ENCODE measurements at regions not wholly inside any gene's neighbourhood (a gene's known extent, or its start where the extent isn't known, plus 50 kb on each side); places are given as distances from the start of the nearest gene placed in this dataset.
A peak's percentile ranks its signal among the peaks of the same experiment; 100 is the strongest.

DNA sequence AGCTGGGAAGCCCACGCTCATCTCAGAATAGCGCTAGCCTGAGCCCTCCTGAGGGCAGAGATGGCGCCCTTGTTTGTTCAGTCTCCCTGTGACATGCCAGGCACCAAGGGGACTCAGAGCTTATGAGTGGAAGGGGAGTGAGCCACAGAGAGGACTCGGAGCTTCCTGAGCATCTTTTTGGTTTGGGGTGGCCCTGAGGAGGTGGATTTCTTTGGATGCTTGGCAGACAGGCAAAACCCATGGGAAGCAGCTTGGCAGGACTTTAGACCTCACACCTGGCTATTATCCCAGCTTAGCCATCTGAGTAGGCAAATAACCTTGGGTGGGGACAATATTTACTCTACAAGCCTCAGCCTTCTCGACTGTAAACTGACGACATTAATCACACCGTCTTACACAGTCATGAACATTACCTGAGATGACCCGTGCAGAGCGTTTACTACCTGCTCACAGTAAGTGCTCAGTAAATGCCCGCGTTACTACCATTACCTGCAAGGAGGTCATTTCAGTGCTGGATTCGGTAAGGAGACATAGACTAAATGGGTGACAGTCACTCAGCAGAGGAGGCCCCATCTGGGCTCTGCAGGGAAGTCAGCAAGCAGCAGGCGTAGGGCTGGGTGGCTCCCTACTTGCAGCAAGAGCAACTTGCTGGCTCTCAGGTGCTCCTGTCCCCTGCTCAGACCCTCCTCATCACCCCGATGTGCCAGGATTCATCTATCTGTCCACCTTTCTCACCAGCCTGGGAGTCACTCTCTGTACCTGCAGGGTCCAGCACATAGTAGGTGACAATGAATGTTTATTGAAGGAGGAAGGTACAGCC lies 54.9 kb downstream of the KLHDC7A start:
- ATAC-seq = no peak

DNA sequence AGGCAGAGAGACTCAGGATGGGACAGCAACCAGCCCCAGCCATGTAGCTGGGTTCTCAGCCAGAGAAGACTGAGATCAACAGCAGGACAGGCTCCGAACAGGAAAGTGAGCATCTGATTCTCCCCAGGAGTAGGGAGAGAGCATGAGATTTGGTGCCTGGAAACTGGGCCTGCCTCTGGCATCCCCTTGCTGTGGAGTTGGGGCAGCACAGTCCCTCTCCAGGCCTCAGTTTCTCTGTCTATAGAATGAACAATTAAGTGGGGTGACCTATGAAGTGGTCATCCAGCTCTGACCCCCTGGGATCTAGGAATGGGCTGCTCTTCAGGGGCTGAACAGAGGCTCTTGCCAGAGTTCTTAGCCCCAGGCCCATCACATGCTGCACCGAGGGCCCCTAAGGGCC lies 55.6 kb downstream of the KLHDC7A start:
- no peak for ATAC-seq

DNA sequence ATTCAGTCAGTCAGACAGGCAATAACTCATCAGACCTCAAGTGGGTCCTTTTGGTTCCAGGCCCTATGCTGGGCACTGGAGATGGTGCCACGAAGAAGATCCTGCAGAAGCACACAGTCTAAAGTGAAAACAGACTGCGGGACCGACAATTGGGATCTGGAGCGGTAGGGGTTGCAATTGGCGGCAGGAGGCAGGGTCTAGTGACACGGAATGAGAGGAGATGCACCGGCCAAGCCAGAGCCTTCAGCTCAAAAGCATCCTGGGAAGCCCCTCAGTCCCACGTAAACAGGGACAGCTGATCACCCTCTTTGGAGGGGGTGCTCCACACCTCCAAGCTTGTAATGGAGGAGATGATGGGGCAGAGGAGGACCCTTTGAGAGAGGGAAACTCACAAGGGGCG lies 56.2 kb downstream of the KLHDC7A start:
- no peak for ATAC-seq

DNA sequence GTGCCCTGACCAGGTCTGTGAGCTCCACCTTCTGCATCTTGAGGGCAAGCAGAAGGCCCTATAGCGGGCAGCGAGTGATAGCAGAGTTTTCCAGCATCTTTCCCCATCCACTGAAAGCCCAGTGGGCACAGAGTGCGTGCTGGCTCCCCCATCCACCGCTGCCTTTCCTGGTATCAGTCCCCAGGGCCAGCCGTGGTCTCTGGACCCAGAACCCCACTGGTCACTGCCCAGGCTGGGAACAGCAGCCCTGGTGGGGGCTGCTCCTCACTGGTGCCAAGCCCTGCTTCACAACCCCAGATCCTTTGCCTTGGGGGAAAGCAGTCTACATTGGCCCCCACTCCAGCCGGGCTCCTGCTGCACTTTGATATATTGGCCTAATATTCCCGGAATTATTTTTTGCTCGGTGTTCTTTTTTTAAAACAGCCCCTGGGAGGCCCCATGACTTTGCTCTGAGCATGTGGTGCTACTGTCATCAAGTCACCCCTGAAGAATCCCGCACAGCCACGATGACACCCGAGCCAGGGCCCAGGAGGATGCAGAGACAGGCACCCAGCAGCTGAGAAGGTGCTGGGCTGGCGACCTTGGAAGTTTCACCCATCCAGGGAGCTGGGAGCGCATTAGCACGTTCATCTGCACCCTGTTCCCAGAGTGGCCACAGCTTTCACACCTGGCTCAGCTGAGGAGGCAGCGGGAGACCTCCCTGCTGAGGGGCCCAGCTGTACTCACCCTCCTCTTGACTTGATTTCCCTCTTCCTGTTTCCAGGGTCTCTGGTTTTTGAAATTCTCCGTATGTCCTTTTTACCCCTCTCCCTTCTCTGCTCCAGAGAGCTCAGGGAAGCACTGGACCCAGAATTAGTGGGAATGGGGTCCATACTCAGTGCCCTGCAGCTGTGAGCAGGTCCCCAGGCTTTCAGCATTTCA lies 56.9 kb downstream of the KLHDC7A start:
- no peak for ATAC-seq

DNA sequence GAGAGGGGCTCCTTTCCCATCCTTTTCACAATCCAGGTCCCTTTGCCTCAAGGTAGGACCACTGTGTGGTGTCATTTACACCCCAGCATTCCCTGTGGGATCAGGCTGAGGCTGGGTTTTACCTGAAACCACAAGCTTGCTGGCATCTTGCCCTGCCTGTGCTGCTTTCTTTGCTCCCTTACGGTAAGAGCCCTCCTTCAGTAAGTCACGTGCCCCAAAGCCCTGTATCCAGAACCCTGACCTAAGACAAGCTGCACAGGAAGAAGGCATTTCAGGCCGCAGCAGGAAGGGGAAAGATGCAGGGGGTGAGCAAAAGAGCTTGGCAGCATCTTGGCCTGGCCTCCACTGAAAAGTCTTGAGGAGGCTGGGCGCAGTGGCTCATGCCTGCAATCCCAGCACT lies 58.4 kb downstream of the KLHDC7A start:
- ATAC-seq = no peak

DNA sequence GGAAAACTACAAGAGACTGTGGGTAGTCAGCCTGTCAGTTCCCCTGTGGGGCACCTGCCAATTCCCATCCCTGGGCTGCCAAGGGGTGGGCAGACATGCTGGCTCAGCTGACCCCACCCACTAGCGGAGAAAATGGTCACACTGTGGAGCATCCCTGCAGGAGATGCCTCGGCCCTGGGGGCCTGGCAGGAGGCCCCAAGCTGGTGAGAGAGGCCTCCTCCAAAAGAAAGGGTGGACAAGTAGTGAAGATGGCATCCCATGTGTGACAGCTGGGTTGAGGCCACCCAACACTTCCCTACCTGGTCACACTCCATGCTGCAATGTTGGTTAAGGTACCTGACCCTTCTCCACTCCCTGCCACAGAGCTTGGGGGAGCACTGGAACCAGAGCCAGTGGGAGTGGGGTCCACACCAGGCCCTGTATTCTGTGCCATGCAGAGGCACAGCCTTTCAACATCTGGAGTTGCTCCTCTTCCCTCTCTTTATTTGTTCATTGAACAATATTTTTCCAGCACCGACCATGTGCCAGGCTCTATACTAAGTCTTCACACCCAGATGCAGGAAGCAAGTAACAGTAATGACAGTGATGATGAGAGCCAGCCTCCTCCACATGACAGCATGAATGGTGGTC lies 59.5 kb downstream of the KLHDC7A start:
- no peak for ATAC-seq

DNA sequence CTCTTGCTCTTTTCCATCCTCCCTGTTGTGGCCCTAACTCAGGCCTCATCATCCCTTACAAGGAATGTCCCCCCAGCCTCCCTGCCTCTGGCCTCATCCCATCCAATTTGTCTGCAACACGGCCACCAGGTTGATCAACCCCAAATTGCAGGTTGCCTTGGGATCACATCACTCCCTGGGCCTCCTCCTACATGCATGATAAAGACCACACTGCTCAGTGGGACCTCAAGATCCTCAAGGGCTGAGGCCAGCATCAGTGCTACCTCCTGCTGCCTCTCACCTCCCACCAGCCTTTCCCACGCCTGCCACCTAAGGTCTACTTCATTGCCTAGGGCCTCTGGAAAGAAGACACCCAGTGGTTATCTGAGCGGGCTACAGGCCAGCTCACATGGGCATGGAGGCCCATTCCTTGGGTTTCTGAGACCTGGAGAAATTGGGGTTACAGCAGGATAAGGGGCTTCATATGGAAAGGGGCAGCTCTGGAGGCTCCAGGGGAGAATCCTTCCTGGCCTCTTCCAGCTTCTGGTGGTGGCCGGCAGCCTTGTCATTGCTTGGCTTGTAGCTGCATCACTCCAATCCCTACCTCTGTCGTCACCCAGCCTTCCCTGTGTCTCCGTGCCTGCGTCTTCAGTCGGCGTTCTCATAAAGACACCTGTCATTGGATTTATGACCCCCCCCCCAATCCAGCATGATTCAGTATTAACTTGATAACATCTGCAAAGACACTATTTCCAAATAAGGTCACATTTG lies 60.5 kb downstream of the KLHDC7A start:
- ATAC-seq = no peak

DNA sequence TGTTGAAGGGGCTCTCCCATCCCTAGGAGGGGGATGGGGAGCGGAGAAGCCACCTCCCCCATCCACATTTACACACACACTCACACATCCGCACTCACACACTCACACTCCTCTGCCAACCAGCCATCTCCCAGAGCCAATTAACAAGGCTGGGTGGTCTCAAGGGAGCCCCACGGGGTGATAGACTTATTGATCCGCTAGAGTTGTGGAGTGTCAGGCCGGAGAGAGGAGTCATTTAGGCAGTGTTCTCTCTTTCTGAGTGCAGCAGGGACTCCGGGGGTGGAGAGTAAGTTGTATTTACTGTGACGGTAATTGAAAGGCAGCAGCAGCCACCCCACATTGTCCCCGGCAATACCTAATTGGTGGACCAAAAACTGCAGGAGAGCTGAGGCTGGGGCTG lies 61.6 kb downstream of the KLHDC7A start:
- no peak for ATAC-seq

DNA sequence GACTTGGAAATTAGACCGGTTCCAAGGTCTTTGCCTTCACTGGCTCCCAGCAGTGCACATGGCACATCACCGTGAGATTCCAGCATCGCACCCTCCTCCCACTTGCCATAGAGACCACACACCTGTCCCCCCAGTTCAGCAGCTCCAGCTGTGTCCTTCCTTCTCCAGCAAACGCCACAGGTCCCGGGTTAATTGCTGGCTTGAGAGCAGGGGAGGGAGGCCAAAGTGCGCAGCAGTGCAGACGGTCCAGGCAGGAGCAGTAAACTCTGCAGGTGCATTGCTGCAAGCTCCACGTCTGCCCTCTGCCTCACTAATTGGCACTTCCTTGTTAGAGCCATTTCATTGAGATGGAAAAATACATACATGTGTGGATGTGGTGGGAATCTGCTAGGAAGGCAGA lies 65.3 kb downstream of the KLHDC7A start:
- no peak for ATAC-seq

DNA sequence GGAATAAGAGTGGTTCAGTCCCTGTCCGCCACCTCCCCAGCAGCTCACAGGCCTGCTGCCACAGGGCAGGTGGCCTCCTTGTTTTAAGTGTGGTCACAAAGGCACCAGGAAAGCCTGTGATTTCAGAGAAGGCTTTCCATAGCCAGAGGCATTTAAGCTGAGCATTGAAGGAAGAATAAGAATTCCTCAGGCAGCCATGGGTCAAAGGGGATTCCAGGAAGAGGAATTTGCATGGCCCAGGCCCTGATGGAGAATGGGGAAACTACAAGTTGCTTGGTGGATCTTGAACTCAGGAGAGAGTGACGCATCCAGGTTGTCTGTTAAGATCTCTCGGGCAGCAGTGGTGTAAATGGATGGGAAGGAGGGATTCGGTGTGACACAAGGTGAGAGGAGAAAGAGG lies 66.7 kb downstream of the KLHDC7A start:
- ATAC-seq = no peak

DNA sequence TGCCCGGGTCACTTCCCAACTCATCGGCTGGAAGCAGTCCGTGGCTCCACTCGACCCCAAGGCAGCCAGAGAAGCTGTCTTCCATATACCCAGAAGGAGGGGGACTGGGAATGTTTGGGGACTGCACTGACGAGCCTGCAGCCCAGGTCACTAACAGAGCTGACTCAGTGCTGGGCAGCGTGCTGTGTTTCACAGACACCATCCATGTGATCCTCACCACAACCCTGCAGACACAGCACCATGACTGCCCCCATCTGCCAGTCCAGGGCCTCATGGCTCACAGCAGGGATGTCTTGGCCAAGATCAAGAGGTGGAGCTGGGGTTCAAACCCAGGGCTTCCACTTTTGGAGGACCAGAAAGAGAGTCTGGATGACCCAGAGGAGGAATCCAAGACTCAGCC lies 67.9 kb downstream of the KLHDC7A start:
- no peak for ATAC-seq

DNA sequence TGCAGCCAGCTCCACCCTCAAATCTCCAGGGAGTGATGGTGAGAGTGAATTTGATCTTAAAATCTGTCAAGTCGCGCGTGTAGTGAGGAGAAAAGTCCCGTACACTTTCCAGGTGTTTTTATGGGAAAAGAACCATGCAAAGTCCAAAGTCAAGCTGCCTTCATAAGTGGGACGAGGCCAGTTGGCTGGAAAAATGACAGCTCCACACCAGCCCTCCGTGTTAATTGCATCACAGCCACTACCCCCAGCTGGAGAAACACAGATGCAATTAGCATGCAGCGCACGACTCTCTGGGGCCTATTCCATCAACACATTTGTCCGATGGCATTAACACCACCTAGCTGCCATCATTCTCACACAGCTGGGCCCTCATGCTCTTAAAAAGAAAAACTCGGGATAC lies 68.4 kb downstream of the KLHDC7A start:
- ATAC-seq = no peak

DNA sequence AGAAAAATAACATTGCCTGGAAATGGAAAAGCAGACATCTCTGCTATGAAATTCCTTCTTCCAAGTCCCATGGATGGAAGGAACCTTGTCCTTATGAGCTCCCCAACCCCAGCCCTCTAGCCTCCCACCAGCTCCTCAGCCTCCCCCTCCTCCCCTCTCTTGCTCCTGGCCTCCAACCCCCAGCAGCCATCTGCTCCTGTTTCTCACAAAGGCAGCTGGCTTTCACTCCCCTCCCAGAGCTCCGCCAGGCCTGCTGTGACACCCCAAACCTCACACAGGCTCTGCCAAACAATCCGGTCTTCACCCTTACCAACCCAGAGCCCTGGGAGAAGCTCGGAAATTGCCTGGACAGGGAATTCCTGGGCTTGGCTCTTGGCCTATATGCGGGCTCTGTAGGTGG lies 69.2 kb downstream of the KLHDC7A start:
- ATAC-seq = no peak

DNA sequence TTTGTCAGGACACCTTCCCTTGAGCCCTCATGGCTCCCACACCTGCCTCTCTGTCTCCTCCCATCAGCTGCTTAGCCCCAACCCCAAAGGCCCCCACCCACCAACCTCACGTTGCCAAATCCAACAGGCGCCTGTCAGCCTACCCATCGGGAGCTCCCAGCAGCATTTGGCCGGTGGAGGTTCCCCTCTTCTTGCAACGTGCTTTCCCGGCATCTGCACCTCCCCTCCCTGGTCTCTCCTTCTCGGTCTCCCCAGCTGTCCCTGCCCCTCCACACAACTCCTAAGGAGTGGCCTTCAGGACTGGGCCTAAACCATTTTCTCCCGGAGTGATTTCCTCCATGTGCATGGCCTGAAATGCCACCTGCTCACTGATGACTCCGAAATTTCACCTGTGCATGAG lies 71.9 kb downstream of the KLHDC7A start:
- no peak for ATAC-seq

DNA sequence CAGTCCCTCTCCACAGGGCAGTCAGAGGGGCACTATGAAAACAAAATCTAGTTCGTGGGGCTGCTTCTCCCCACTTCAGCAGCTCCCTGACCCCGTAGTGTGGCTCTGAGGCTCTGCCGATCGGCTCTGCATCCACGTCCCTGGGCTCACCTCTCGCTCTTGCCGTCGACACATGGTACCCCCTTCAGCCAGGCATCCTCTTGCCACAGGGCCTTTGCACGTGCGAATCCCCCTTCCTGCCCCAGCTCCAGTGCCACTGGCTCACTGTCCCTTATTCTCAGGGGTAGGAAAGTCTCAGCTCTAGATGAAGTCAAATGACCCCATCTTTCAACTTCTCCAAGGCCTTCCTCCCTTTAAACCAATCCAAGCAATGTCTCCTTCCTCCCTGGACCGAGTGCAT lies 72.7 kb downstream of the KLHDC7A start:
- no peak for ATAC-seq

DNA sequence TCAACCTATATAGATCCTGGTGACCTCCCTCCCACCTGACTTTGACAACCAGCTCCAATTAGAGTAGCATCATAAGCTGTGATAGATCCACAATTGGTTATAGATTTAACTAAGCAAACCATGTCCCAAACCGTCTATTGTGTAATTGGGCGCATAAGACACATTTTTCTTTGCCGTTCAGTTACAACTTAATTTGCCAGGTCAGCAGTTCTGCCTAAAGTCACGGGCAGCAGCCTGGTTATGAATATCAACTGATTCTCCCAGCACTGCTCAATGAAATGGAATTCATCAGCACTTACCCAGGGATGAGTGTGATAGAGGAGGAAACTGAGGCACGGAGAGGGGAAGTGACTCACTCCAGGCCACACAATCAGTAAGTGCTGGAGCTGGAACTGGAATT lies 73.4 kb downstream of the KLHDC7A start:
- ATAC-seq = no peak

DNA sequence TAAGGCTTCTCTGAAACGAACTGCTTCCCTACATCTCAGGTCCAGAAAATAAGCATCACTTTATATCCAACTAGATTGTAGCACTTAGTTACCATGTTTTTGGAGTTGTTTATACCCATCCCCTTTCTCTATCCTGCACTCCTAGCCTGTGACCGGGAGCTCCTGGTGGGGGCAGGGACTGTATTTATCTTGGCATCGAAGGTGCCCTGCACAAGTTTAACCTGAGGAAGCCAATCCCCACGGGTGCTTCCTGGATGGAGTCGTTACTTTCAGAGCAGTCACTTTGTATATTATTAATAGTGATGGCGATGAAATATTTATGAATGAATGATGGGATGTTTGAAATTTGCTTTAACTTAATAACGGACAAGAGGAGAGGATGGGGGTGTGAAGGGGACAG lies 73.9 kb downstream of the KLHDC7A start:
- ATAC-seq = no peak

DNA sequence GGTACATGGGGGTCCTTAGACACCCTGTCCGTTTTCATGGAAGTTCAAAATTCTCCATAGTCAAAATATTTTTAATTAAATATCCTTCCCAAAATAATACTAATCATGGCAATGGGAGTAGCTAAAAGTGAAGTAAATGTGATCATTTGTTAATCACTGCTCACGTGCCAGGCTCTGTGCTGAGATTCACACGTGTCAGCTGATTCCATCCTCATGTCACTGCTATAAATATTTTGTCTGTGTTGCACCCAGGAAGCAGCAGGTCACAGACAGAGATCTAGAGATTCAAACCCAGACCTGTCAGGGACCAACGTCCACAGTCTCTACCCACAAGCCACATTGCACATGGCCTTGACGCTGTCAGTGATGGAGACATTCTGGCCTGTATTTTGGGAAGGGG lies 74.3 kb downstream of the KLHDC7A start:
- no peak for ATAC-seq

DNA sequence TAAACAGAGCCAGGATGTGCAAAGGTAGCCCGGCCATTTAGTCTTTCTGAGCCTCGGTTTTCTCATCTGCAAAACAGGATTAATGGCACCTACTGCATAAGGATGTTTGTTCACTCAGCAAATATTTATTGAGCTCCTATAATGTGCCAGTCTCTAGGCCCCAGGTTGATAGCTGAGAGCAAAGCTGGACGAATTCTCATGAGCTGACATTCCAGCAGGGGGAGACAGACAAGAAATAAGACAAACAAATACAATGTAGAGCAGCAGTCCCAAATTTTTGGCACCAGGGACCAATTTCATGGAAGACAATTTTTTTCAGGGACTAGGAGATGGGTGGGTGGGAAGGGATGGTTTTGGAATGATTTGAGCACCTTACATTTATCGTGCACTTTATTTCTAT lies 74.3 kb upstream of the PAX7 start:
- no peak for ATAC-seq

DNA sequence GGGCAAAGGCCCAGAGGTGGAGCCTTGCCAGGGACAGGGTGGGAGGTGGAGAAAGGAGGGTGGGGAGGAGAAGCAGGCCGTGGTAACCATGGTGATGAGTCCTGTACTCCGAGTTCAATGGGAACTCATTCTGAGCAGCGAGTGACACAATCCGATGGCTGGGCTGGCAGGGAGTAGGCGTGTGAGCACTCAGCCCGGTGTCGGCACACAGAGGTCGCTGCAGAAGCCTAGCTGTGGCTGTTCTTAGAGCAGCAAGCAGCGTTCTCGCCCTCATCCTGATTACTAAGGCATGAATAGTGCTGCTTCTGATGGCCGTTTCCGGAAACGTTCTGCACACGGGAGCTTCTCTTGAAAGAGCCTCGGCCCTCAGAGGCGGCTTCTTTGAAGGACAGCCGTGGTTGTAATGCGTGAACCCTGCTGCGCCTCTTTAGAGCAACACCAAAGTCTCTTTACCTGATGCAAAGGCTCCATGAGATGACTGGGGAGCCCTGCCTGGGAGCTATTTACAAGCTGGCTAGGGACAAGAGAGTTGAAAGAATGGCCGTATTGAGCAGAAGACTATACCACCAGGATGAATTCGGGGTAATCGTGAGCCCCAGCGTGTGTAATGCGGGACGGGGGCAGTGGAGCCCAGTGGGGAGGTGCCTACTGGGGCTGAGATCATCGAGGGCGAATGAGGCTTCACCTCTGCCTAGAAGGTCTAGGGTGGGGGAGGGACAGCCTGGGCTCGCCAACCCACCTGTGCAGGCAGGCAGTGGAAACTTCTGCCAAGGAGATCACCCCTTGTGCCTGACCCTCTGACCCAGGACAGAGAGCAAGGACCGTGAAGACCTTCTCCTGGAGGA lies 72.8 kb upstream of the PAX7 start:
- peak in 1 of 2 donors; percentile 35 for ATAC-seq

DNA sequence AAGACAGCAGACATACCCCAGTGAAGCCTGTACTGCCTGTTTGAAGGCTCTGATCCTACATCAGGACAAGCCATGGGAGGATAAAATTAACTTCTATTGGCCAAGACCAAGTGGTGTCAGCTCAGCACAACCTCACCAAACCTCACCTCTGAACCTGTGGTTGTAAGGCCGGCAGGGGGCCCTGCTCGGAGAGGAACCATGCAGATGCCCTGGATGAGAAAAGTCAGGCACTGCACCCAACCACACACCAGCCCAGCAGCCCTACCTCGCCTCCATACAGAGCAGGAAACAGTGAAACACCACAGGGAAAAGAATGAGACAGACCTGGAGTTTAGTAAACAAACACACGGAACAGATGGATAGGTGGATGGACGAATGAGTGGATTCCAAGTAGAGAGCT lies 70.0 kb upstream of the PAX7 start:
- ATAC-seq = no peak

DNA sequence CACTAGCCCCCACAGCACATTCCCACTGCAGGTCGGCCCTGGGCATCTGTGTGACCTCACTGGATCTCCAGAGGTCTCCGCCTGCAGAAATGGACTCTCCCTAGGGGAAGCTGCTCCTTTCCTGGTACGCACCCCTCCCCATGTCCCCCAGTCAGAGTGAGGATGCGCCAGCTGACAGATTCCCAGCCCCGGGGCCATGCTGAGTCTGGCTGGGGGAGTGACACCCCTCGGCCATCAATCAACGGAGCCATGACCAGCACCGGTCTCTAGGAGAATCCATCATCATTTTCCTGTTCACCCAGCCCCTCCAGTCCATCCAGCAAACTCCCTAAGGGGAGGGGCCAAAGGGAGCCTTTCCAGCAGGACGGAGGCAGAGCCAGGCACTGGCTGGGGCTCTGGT lies 68.7 kb upstream of the PAX7 start:
- no peak for ATAC-seq
